Central memory CD4-positive, alpha-beta T cell (primary cell): ENCODE measurements at regions not wholly inside any gene's neighbourhood (a gene's known extent, or its start where the extent isn't known, plus 50 kb on each side); places are given as distances from the start of the nearest gene placed in this dataset.

ENCODE experiments used
- DNase-seq: peaks from one replicate; pipeline ENCODE4 v3.0.0; 2022

GRCh38 chr4:20302336-20302735, 50.6 kb downstream of the SLIT2 start:
- no peak for DNase-seq

GRCh38 chr4:20305976-20306375, 54.3 kb downstream of the SLIT2 start:
- no peak for DNase-seq

GRCh38 chr4:20311856-20312255, 60.2 kb downstream of the SLIT2 start:
- DNase-seq, result no peak

- DNase-seq, result no peak
Measured at GRCh38 chr4:20313237-20314030, 61.7 kb downstream of the SLIT2 start.

GRCh38 chr4:20317424-20317985, 65.8 kb downstream of the SLIT2 start:
- DNase-seq, result no peak

- DNase-seq, result no peak
Measured at GRCh38 chr4:20318001-20318908, 66.5 kb downstream of the SLIT2 start.

GRCh38 chr4:20318909-20319277, 67.2 kb downstream of the SLIT2 start:
- DNase-seq, result no peak

- DNase-seq, result no peak
Measured at GRCh38 chr4:20319825-20320612, 68.3 kb downstream of the SLIT2 start.

GRCh38 chr4:20323991-20324390, 72.3 kb downstream of the SLIT2 start:
- no peak for DNase-seq

- DNase-seq, result no peak
Measured at GRCh38 chr4:20326460-20326859, 74.8 kb downstream of the SLIT2 start.

- no peak for DNase-seq
Measured at GRCh38 chr4:20326977-20327376, 75.3 kb downstream of the SLIT2 start.

GRCh38 chr4:20327808-20328207, 76.1 kb downstream of the SLIT2 start:
- no peak for DNase-seq

- DNase-seq, result no peak
Measured at GRCh38 chr4:20331642-20332041, 79.9 kb downstream of the SLIT2 start.

- DNase-seq, result no peak
Measured at GRCh38 chr4:20333141-20333715, 81.5 kb downstream of the SLIT2 start.

- DNase-seq, result no peak
Measured at GRCh38 chr4:20337261-20337664, 85.6 kb downstream of the SLIT2 start.

- no peak for DNase-seq
Measured at GRCh38 chr4:20338841-20339240, 87.1 kb downstream of the SLIT2 start.

GRCh38 chr4:20341134-20341738, 89.5 kb downstream of the SLIT2 start:
- no peak for DNase-seq

GRCh38 chr4:20347531-20347930, 95.8 kb downstream of the SLIT2 start:
- DNase-seq, result no peak

- no peak for DNase-seq
Measured at GRCh38 chr4:20348411-20348810, 96.7 kb downstream of the SLIT2 start.

GRCh38 chr4:20351360-20352162, 99.9 kb downstream of the SLIT2 start:
- no peak for DNase-seq

GRCh38 chr4:20352163-20352431, 100.4 kb downstream of the SLIT2 start:
- no peak for DNase-seq
